ENCODE measurements at regions not wholly inside any gene's neighbourhood (a gene's known extent, or its start where the extent isn't known, plus 50 kb on each side); places are given as distances from the start of the nearest gene placed in this dataset.

DNA sequence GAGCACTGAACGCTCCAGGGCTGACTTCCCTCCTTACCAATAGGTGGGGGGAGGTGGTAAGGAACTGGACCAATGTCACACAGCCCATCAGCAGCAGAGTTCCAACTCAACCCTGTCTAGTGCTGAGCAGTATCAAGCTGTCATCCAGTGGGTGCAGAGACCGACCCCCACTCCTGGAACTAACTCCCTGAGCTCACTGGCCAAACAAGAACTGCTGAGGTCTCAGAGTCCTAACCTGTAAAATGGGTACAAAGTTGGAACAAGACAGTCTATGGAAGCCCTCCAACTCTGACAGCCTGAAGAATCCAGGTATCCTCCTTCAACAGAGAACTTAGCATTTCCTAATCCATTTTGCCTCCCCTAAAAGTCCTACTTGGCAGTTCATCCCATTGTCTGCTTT is 91.1 kb upstream of the CLMN start:
- no peak for DNase-seq (ENCODE audit: low read depth)

DNA sequence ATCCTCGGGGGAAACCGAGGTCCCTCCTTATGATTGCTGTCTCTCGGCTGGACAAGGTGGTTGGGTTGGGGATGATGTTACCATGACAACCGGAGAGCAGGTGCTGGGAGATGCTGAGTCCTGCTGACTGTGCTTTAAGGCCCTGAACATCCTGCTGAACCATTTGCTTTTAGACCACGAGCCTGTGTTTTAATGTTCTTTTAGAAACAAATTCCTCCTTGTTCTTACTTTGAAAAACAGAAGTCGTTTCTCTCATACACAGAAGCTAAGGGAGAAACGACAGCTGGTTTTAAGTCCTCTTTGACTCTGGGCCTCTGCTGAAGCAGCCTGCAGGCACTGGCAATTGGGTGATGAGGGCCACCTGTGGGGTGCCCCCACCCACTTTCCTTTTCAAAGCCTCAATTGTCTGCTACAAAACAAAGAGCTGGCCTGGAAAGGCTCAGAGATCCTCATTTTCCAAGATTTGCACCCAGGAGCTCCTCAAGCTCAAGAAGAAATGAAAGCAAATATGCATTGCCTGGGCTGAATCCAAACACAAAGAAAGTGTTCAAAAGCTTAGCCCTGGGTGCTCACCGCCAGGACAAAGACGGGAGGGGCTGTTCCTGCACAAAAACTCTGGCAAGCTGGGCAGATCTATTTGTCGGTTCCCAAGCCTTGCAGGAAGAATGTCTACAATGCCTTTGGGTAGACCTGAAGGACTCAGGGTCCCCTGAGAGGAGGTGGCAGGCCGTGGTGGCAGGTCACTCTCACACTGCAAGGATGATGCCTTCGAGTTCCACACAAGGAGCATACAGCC is 90.0 kb upstream of the CLMN start:
- no peak for DNase-seq (ENCODE audit: low read depth)

DNA sequence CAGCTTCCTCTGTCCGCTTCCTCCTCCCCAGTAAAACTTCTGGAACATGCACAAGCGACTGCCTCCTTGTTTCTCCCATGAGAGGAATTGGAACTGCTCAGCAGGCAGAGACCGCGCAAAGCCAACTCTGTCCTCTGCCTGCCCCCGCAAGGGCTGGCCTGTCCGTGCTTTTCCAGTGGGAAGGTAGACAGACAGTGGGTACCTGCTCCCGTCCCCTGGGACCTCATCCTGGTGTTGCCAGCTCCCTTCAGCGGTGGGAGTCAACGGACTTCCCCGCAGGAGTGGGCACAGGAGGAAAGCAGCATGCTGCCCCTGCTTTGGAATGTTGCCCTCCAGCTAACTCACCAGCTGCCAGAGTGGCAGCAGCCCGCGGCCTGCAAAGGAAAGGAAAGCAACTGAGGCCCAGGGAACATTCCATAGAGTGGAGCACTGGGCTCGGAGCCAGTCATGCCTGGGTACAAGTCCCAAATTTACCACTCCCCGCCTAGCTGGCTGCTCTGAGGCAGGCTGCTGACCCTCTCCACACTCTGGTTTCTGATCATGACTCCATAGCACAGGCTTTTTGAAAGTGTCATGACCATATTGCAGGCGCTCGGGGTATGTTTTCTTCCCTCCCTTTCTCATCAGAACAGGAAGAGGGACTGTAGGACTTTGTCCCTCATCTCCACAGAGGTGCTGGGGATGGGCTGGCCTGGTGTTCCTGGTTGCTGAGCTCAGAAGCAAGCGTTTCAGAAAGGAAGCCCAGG is 89.2 kb upstream of the CLMN start:
- no peak for DNase-seq (ENCODE audit: low read depth)

DNA sequence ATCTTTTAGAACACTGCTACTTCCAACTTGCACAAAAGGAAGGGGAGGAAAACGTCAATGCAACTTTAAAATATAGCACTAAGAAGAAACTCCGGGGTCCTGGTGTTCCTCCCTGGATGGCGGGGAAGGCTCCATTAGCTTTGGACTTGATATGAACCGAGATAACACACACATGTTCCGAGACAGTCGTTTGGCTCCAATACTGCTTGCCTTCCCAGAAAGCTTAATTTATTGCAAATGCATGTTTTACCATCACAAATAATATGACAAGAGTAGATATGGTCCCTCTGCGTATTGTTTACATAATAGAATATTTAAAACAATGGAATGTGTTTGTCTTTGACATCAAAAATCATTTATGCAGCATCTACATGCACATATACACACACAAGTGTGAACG is 87.6 kb upstream of the CLMN start:
- no peak for DNase-seq (ENCODE audit: low read depth)

DNA sequence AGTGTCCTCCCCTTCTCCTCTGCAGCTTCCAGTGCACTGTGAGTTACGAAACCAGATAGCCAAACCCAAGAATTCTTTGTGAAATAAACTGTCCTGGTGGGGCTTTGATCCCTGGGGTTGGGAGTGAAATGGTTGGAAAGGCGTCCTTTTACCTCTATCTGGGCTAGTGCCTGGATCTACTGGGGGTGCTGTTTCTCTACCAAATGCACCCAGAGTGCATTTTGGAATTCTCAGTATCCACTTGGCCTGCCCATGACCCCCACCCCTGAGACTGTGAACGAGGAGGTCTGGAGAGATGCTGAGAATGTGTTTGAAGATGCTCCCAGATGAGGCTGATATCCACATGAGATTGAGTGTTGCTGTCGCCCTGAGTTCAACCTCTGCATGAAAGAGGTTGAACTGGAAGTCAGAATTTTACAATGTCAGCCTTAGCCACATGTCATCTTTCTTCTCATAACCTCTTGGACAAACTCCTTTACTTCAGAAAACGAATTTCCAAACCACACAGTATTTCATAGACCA is 87.1 kb upstream of the CLMN start:
- no peak for DNase-seq (ENCODE audit: low read depth)

DNA sequence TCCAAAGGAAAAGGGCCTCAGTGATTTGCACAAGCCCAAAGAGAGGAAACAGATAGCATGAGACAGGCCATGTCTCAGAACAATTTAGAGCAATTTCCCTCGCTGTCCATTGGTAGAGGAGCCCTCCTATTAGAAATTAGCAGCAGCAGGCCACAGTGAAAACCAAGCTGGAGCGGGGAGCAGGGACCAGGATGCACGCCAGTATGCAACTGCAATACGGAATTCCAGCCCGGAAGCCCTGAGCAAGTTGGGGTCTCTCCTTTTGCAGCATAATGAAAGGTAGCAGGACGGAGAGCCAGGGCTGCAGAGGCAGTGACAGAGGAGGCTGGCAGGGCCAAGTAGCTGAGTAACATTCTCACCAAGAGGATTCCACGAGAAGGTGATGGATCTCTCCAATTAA is 84.9 kb upstream of the CLMN start:
- DNase-seq (ENCODE audit: low read depth): no peak

DNA sequence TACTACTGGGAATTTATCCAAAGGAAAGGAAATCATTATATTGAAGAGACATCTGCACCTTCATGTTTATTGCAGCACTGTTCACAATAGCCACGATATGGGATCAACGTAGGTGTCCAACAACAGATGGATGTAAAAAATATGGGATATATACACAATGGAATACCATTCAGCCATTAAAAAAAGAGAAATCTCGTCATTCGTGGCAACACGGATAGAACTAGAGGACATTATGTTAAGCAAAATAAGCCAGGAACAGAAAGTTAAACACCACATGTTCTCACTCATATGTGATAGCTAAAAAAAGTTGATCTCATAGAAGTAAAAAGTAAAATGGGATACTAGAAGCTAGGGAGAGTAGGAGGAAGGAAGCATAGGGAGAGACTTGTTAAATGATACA is 82.9 kb upstream of the CLMN start:
- no peak for DNase-seq (ENCODE audit: low read depth)

DNA sequence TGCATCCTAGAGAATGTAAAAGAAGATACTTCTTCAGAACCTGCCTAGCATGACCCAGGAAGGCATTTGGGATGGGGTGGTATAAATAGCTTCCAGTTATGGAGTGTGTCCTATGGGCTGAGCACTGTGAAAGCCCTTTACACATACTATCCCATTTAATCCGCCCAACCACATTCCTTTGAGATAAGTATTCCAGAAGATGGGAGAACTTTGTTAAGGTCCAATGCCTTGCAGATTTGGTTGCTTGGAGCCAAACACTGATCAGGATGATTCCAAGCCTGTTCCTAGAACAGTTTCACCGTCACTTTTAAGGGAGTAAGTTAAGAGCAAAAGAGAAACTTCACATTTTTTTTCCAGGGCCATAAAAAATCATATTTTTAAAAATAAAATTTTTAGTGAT is 82.5 kb upstream of the CLMN start:
- DNase-seq (ENCODE audit: low read depth): no peak

DNA sequence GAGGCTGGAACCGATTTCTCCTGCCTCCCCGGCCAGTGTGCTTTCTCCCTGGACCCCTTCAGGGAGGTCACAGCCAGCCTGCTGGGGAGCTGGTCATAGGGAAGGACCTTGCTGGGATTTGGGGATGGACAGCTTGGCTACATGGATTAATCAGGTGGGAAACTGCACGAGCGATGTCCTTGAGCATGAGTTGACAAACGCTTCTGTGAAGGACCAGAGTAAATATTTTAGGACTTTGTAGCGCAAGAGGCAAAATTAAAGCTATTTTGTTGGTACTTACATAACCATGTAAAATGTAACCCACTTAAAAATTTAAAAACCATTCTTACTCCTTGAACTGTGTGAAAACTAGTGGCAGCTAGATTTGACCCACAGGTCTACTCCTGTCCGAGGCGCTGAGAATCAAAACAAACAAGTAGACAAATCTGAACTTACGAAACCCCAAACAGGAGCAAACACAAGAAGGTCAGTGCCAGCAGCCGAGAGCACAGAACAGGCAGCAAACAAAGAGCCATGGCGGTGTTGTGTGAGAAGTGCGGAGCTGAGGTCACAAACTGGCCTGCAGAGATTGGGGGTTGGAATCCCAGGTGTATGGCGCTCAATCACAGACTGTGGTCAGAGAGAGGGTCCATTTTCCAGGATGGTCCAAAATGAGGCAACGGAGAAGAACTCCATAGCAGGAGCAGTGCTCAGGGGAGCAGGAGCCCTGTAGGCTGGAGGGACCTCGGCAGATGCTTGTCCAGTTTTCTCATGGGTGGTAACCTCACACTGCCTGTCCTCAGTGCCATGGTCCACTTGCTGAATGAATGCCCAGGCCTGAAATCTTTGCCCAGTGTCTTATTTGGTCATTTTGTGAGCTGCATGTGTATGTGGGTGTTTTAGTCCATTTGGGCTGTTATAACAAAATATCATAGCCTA is 79.2 kb upstream of the CLMN start:
- DNase-seq (ENCODE audit: low read depth): no peak

DNA sequence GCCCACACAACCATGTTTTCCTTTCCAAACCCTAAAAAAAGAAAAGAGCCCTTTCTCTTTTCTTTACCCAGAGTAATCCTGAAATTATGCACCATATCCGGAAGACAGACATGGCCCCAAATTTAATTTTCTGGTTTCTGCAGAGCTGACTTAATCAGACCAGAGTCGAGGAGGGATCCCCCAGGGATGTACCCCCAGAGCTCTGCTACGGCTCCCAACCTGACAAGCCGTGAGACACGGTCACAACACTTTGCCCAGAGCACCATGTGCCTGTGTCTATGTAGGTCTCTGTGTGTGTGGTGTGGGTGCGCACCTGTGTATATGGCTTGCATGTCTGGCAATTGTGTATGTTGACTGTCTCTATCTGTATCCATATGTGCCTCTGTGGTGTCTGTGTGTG is 77.6 kb upstream of the CLMN start:
- DNase-seq (ENCODE audit: low read depth): no peak

DNA sequence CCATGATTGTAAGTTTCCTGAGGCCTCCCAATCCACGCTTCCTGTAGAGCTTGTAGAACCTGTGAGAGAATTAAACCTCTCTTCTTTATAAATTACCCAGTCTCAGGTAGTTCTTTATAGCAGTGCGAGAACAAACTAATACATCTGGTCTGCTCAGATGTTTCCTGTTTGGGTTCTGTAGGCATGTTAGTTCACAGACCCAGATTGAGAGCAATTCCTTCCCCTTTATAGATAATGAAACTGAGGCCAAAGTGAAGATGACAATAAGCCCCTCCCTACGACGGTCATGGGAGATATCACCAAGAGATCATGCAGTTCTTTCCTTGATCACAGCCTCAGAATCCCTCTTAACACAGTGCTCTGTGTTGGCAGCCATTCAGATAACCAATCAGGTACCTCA is 76.5 kb upstream of the CLMN start:
- no peak for DNase-seq (ENCODE audit: low read depth)

DNA sequence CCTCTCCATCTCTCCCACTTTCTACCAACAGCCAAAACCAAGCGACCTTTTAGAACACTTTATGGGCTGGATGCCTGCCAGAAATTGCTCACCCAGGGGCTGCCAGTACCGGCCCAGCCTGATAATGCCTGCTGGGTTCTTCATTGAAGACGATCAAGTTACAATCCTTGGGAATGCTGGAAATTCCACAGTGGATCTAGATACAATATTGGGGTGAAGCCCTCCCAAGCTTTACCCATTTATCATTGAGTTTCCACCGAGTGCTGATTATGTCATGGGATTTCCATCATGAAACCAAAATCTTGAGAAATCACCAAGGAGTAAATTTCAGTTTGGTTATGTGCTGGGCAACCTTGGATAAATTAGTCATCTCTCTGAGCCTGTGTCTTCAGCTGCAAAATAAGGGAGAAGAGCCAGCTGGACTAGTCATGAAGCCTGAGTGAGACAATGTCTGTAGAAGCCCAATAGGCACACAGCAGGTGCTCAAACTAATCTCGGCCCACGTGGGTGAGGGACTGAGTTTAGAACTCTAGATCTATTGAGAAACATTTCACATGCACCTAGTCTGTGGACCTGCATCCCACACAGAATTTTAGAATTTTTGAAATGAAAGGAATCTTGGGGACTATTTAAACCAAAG is 75.5 kb upstream of the CLMN start:
- DNase-seq (ENCODE audit: low read depth): no peak

DNA sequence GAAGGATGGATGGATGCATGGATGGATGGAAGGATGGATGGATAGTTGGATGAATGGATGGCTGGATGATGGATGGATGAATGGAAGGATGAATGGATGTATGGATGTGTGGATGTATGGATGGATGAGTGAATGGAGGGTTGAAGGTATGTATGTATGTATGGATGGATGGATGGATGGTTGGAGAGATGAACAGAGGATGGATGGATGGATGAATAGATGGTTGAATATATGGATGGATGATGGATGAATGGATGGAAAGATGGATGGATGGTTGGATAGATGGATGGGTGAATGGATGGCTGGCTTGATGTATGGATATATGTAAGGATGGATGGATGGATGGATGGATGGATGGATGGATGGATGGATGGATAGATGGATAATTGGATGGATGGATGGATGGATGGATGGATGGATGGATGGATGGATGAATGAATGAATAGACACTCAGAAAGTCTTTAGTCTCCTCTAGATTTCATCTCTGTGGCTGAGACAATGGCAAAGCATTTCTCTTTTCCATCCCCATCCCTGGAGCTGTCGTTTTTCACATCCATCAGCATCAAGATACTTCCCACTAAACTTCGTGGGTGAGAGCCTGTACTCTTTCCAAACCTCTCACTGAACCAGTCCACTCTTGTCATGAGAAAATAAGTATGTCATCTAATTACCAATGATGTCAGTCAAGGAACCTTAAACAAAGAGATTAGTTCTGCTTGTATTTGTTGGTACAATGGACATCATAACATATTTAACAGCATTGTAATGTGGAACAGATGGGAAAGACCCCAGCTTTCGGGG is 74.8 kb upstream of the CLMN start:
- no peak for DNase-seq (ENCODE audit: low read depth)

DNA sequence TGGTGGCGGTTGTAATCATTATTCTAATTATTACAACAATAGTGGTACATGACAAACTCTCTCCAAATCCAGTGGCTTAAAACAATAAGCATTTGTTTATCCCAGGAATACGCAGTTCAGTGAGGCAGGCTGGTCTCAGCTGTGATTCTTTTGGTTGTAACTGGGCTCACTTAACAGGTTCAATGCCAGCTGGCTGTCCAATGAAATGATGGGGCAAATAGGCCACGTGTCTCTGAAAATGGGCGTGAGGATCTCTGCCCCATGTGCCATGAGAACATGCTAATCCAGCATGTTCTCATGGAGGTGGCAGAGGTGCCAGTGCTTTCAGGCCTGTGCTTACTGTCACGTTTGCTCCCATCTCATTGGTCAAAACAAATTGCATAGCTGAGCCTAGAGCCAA is 73.1 kb upstream of the CLMN start:
- no peak for DNase-seq (ENCODE audit: low read depth)

DNA sequence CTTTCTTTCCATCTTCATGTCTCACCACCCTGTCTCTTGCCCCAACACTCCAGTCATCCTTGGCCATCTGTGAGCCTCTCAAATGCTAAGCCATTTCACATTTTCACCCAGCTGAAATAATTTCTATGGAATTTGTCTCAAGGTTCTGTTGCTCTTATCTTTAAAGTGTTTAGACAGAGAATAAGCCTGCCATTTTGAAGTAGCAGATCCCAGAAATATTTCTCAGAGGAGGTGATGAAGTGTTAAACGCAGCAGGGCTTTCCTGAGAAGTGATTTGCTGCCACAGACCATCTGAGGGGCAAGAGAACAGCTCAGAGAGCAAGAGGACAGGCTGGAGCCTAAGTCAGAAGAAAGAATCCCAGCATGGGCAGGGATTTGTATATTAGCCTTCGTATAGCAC is 71.6 kb upstream of the CLMN start:
- no peak for DNase-seq (ENCODE audit: low read depth)

DNA sequence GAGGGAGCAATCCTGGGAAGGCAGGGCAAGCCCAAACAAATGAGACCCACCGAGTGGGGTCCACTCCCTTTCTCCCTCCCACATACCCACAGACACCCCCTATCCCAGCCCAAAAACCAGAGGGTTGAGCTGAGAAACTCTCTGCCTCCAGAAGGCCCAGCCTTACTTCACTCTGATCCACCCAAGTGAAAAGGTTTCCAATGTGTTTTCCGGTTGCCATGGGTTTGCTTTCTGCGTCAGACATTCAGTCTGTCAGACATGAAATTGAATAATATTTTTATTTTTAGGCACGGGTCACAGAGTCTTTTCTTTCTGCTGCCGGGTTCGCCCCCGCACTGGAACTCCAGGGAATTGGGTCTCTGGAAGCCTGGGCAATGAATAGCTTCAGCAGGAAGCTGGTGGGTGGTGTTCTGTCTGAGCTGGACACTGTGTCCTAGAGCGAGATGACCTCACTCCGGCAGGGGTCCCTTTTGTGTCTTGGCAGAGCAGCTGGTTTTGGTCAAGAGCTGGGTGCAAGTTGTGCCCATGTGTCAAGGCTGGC is 69.8 kb upstream of the CLMN start:
- DNase-seq (ENCODE audit: low read depth): no peak

DNA sequence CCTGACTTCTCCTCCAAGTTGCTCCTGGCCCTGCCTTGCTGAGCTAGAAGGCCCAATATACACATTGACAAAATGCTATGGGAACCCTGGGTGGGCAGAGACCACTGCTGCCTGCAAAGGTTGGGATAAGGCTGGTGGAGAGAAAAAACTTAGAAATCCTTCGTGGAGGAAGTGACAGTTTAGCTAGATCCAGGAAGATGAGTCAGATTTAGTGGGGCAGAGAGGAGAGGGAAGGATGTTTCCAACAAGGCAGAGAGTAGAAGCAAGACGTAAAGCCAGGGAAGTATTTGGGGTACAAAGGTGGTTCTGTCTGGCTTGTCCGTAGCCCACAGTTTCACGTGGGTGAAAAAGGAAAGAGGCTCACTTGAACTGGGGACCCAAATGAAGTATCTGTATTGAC is 69.0 kb upstream of the CLMN start:
- DNase-seq (ENCODE audit: low read depth): no peak

DNA sequence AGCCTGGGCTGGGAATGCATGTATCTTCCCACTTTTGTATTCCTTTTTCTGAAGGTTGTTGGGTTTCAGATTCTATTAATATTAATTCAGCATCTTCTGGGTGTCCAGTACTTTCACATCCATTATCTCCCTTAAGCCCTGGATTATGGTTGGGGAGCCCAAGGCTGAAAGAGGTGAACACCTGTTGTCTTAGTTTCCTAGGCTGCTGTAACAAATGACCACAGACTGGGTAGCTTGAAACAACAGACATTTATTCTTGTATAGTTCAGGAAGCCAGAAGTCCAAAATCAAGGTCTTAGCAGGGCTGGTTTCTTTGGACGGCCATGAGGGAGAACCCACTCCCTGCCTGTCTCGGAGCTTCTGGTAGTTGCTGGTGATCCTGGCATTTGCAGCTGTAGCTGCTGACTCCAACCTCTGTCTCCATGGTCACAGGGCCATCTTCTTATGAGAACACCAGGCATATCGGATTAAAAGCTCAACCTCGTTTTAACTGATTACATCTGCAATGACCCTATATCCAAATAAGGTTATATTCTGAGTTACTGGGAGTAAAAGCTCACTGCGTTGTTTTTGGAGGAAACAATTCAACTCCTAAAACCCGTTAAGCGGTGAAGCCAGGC is 68.2 kb upstream of the CLMN start:
- no peak for DNase-seq (ENCODE audit: low read depth)

DNA sequence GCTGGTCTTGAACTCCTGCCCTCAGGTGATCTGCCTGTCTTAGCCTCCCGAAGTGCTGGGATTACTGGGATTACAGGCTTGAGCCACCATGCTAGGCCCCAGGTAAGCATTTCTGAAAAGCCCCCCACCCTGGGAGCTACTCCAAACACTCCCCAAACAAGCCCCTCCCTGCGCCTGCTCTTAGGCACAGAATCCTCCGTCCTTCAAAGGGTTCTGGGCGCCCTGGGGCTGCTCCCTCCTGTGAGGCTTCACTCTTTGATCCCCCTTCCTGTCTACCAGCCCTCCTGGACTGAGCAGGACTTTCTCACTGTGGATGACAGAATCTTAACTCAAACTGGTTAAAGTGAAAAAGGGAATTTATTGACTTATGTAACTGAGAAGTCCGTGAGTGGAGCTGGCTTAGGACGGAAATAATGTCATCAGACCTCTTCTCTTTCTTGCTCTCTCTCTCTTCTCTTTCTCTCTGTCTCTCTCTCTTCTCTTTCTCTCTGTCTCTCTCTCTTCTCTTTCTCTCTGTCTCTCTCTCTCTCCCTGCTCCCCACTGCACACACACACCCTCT is 66.9 kb upstream of the CLMN start:
- no peak for DNase-seq (ENCODE audit: low read depth)

DNA sequence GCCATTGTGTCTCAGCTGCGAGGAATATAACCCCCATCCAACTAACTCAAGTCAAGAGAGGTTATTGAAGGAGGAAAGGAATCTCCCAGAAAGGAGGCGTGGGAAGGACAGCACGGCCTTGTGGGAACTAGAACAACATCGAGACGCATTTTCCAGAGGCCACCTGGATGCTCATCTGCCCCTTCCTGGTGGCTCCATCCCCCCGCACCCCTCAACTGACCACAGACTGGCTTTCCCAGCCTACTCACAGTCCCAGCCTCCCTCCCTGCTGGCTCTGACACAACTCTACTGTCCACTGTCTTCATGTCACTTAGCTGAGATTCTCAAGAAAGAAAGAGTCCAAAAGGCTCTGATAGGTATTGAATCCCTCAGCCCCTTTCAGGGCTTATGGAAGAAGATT is 66.0 kb upstream of the CLMN start:
- DNase-seq (ENCODE audit: low read depth): no peak

Measured in activated gamma-delta T cell treated with anti-CD3 and anti-CD28 coated beads, Interleukin-2, amount 50 U/mL, for 16 hours (primary cell).